GM12872 (cell line): ENCODE measurements at regions not wholly inside any gene's neighbourhood (a gene's known extent, or its start where the extent isn't known, plus 50 kb on each side); places are given as distances from the start of the nearest gene placed in this dataset.

Experiments used
- TF ChIP-seq, protein P1 (sequence below): IDR thresholded peaks from 3 replicates; pipeline ENCODE4 v1.5.1; 2011; ENCODE audit warnings: low read depth, mild to moderate bottlenecking, low read length, moderate library complexity; ENCODE audit not compliant: insufficient read depth

GRCh38 chr7:63028376-63029206 lies 970.1 kb upstream of the ZNF722 start:
- TF ChIP-seq, protein P1, sequence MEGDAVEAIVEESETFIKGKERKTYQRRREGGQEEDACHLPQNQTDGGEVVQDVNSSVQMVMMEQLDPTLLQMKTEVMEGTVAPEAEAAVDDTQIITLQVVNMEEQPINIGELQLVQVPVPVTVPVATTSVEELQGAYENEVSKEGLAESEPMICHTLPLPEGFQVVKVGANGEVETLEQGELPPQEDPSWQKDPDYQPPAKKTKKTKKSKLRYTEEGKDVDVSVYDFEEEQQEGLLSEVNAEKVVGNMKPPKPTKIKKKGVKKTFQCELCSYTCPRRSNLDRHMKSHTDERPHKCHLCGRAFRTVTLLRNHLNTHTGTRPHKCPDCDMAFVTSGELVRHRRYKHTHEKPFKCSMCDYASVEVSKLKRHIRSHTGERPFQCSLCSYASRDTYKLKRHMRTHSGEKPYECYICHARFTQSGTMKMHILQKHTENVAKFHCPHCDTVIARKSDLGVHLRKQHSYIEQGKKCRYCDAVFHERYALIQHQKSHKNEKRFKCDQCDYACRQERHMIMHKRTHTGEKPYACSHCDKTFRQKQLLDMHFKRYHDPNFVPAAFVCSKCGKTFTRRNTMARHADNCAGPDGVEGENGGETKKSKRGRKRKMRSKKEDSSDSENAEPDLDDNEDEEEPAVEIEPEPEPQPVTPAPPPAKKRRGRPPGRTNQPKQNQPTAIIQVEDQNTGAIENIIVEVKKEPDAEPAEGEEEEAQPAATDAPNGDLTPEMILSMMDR = no peak

DNA sequence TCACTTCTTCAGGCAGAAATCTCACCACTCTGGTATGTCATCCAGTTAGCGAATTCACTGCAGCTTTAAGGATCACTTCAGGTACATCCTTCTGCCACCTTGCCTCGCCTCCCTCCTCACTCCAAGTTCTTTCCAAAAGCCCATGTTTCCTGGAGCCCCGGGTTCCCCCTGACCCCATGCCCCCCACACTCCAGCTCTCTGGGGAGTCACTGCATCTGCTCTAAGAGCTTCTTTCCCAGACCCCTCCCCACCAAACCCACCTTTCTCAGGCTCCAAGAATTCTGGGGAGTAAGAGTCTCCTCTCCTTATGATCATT lies 969.5 kb upstream of the ZNF722 start:
- TF ChIP-seq, protein P1 = no peak

DNA sequence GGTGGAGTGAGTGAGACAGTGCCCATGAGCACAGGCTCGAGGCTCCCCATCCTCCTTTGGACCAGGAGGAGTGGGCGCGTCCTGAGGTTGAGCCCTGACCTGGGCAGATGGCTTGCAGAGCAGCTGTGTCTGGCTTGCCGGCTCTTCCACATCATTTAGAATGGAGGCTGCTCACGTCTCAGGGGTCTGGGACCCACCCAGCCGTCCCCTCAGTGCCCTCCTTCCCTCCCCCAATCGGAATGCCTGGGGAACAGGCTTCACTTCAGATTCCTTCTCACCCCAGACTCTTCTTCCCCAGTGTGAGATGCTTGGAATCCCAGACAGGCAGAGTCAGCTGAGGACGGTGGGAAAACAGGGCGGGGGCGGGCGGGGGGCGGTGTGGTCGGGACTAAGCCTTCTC lies 968.6 kb upstream of the ZNF722 start:
- TF ChIP-seq, protein P1 = no peak

DNA sequence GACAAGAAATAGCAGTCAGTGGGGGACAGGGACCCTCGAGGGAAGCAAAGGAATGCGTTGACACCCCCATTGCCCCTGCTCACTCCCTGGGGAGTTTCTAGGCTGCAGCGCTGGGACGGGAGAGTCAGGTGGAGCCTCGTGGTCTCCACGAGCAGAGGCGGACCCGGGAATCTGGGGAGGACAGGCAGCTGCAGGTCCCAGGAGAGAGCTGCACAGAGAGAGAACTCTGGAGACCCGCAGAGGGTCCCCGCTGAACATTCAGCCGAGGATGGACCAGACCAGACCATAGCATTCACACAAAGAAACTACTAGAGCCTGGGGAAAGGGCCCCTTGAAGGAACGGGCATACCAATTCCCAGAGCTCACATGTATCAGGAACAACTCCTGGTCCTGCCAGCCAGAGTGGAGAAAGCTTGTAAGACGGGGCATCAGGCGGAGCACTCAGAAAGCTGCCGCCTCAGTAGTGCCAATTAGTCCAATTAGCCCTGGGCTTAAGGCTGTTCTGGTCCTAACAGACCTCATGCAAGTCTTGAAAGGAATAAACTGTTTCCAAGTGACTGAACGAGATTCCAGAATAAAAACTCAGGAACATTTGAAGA lies 966.7 kb upstream of the ZNF722 start:
- TF ChIP-seq, protein P1 = no peak

- TF ChIP-seq, protein P1 = no peak
Measured at GRCh38 chr7:63037242-63037641, 961.4 kb upstream of the ZNF722 start.

DNA sequence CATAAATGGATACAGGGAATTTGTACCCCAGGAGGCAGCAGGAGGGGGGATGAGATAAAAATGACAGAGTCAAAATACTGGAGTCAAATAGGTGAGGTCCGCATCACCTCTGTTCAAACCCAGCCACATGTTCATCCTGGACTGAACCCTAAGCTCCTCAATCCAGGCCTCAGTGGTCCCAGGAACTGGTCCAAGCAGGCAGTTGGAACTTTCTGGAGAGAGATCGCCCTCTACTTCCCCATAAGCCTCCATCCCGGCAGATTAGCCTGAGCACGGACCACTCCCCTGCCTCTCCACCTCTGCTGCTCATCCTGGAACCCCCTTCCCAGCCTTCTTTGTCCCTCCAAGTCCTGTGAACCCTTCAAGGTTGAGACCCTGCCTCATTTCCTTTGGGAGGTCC lies 959.7 kb upstream of the ZNF722 start:
- TF ChIP-seq, protein P1 = no peak

- TF ChIP-seq, protein P1 = no peak
Measured at GRCh38 chr7:63039882-63040281, 958.8 kb upstream of the ZNF722 start.
